ENCODE measurements at regions not wholly inside any gene's neighbourhood (a gene's known extent, or its start where the extent isn't known, plus 50 kb on each side); places are given as distances from the start of the nearest gene placed in this dataset.
"Not testable (repeated sequence)": the region's sequence is repeated elsewhere in the genome, so short reads cannot be mapped to it uniquely, and the experiment has no call there.

GRCh38 chr4:29710519-29710918 lies 1009.6 kb upstream of the PCDH7 start:
- no peak for DNase-seq

- DNase-seq, result no peak
Measured at GRCh38 chr4:29711226-29711625, 1008.9 kb upstream of the PCDH7 start.

GRCh38 chr4:29717287-29718057 lies 1002.7 kb upstream of the PCDH7 start:
- no peak for DNase-seq

- no peak for DNase-seq
Measured at GRCh38 chr4:29718136-29718535, 1002.0 kb upstream of the PCDH7 start.

- no peak for DNase-seq
Measured at GRCh38 chr4:29722253-29722652, 997.9 kb upstream of the PCDH7 start.

- no peak for DNase-seq
Measured at GRCh38 chr4:29726938-29727337, 993.2 kb upstream of the PCDH7 start.

- DNase-seq, result no peak
Measured at GRCh38 chr4:29734343-29735213, 985.6 kb upstream of the PCDH7 start.

GRCh38 chr4:29756966-29757365 lies 963.2 kb upstream of the PCDH7 start:
- DNase-seq, result no peak

GRCh38 chr4:29762151-29762550 lies 958.0 kb upstream of the PCDH7 start:
- no peak for DNase-seq

- DNase-seq, result no peak
Measured at GRCh38 chr4:29770627-29771026, 949.5 kb upstream of the PCDH7 start.

GRCh38 chr4:29788123-29788522 lies 932.0 kb upstream of the PCDH7 start:
- not testable (repeated sequence) for DNase-seq

- DNase-seq, result no peak
Measured at GRCh38 chr4:29805245-29805644, 914.9 kb upstream of the PCDH7 start.

GRCh38 chr4:29805916-29806480 lies 914.2 kb upstream of the PCDH7 start:
- no peak for DNase-seq

- DNase-seq, result no peak
Measured at GRCh38 chr4:29817961-29818360, 902.2 kb upstream of the PCDH7 start.

- DNase-seq, result no peak
Measured at GRCh38 chr4:29829067-29829466, 891.1 kb upstream of the PCDH7 start.

- peak; percentile 0 for DNase-seq
Measured at GRCh38 chr4:29852537-29852936, 867.6 kb upstream of the PCDH7 start.

GRCh38 chr4:29853833-29854232 lies 866.3 kb upstream of the PCDH7 start:
- DNase-seq, result peak; percentile 0

- no peak for DNase-seq
Measured at GRCh38 chr4:29861307-29861706, 858.9 kb upstream of the PCDH7 start.

- no peak for DNase-seq
Measured at GRCh38 chr4:29867412-29867811, 852.8 kb upstream of the PCDH7 start.

- no peak for DNase-seq
Measured at GRCh38 chr4:29900336-29900735, 819.8 kb upstream of the PCDH7 start.

- no peak for DNase-seq
Measured at GRCh38 chr4:29908276-29908675, 811.9 kb upstream of the PCDH7 start.

- no peak for DNase-seq
Measured at GRCh38 chr4:29927895-29928294, 792.3 kb upstream of the PCDH7 start.

GRCh38 chr4:29948451-29948850 lies 771.7 kb upstream of the PCDH7 start:
- DNase-seq, result no peak

GRCh38 chr4:29948858-29949257 lies 771.3 kb upstream of the PCDH7 start:
- no peak for DNase-seq

Data from NCI-H2107 (cell line).